ENCODE measurements at regions not wholly inside any gene's neighbourhood (a gene's known extent, or its start where the extent isn't known, plus 50 kb on each side); places are given as distances from the start of the nearest gene placed in this dataset.

DNA sequence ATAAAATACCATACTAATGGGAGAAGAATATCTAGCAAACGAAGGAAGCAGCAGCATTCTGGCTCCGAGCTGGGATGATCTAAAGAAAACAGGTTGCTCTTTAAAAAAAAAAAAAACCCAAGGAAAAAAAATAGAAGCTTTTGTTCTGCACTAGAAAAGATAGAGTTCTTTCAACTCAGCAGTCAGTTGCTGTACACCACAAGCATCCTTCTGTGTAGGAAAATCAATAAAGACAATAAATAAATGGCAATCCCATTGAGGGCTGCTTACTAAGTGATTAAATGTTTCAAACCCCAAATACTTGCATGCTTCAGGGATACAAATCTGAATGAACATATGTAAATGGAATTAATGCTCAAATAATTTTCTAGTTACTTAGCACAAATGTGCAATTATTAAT, 207.1 kb downstream of the TEX36 start:
- DNase-seq (ENCODE audit: low spot score): no peak
- TF ChIP-seq, protein P1, sequence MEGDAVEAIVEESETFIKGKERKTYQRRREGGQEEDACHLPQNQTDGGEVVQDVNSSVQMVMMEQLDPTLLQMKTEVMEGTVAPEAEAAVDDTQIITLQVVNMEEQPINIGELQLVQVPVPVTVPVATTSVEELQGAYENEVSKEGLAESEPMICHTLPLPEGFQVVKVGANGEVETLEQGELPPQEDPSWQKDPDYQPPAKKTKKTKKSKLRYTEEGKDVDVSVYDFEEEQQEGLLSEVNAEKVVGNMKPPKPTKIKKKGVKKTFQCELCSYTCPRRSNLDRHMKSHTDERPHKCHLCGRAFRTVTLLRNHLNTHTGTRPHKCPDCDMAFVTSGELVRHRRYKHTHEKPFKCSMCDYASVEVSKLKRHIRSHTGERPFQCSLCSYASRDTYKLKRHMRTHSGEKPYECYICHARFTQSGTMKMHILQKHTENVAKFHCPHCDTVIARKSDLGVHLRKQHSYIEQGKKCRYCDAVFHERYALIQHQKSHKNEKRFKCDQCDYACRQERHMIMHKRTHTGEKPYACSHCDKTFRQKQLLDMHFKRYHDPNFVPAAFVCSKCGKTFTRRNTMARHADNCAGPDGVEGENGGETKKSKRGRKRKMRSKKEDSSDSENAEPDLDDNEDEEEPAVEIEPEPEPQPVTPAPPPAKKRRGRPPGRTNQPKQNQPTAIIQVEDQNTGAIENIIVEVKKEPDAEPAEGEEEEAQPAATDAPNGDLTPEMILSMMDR (IDR thresholded peaks at IDR 0.05; ENCODE audit: extremely low read depth, missing control alignments): no peak

DNA sequence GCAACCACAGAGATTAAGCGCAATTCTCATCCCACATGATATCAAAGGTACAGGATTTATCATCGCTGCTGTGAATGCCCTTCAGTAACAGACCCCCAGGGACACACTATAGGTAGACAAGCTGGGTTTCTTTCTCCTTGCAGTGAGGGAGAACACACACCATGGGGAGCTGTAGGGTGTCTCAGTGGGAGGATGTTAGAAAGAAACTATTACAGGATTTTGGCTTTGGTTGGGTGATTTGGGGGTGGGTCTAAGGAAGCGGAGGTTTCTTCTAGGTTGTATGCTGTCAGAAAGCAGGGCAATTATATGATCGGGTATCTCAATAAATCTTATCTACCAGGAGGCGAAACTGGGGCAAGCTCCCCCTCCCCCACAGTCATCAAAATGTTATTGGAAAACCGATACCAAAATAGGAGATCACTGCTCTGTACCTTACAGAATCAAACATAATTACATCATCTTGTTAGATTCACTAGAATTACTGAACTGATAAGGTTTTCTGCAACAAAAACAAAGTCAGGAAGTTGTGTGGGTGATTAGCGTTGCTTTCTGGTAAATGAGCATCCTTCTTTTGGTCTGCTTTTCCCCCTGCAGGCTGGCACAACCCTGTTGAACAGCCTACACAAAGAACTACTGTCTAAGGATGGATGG, 209.7 kb downstream of the TEX36 start:
- no peak for DNase-seq (ENCODE audit: low spot score)
- TF ChIP-seq, protein P1 (IDR thresholded peaks at IDR 0.05; ENCODE audit: extremely low read depth, missing control alignments): no peak

DNA sequence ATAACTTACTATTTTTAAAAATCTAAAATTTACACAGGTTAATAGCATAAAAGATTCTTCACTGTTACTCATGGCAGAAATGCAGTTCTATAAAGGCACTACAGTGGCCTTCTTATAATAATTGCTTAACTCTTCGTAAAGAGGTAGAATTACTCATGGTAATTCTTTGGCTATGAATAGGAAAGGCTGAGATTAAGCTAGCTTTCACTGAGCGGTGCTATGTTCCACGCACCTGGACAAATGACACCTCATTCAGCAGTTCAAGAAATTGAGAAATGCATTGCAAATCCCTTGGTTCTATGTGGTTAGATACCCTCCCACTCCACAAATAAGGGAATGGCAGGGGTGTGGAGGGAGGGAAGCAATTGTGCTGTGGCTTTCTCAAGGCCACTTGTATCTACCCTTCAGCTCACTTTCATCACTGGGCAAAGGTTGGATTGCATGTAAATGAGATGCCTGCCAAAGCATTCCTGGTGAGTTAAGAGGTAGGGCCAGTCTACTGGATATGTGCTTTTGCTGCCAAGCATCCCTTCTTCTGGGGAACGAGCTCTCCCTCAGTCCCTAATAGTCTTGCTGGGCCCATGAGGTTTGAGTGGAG, 210.9 kb downstream of the TEX36 start:
- no peak for DNase-seq (ENCODE audit: low spot score)
- TF ChIP-seq, protein P1 (IDR thresholded peaks at IDR 0.05; ENCODE audit: extremely low read depth, missing control alignments): no peak

DNA sequence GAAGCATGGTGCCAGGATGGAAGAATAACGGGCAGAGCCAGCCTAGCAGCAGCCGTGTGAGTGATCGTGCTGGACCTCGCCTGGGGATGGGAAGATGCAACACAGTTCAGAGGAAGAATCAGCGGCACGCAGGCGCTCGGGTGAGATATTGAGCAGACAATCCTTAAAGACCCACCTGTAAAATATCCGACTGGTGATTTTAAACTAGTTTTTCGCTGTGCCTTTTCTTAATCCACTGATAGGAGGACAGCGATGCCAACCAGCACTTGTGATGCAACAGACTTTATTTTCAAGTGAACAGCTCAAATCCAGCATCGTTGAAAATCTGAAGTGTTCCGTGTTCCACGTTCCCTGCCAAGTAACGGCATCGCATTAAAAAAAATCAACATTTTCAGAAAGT, 214.7 kb downstream of the TEX36 start:
- no peak for DNase-seq (ENCODE audit: low spot score)
- TF ChIP-seq, protein P1 (IDR thresholded peaks at IDR 0.05; ENCODE audit: extremely low read depth, missing control alignments): no peak

DNA sequence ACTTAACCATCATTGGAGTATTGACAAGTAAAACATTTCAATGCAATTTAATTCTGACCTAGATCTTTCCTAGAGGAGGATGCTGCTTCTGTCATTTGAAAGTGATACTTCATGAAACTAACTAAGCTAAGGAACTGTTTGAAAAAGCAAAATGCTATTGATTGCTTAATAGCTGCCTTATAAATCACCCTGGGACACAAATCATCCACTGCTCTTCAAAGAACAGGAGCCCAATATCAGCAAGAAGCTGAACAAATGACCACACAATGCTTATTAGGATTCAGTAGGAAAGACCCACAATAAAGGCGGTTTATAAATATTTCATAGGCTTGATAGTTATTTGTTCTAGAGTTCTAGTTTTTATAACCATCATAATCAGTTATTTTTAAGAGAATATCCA, 216.3 kb downstream of the TEX36 start:
- no peak for DNase-seq (ENCODE audit: low spot score)
- TF ChIP-seq, protein P1 (IDR thresholded peaks at IDR 0.05; ENCODE audit: extremely low read depth, missing control alignments): no peak

DNA sequence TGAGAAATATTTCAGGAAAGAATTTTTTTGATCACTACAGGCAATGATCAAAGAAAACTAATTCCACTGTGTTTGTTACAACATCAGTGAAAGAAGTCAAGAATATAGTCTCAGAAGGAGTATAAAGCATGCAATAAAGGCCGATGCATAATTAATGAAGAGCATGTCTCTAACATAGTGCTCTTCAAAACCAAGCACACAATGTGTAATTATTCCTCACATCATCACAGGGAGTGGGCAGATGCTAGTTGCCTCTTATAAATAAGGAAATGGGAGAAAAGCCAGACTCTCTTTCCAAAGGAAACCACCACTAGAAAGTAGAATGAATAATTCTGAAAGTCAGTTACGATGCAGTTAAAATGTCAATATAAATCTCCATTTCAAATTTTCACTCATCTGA, 220.1 kb downstream of the TEX36 start:
- TF ChIP-seq, protein P1 (IDR thresholded peaks at IDR 0.05; ENCODE audit: extremely low read depth, missing control alignments): no peak
- DNase-seq (ENCODE audit: low spot score): no peak

DNA sequence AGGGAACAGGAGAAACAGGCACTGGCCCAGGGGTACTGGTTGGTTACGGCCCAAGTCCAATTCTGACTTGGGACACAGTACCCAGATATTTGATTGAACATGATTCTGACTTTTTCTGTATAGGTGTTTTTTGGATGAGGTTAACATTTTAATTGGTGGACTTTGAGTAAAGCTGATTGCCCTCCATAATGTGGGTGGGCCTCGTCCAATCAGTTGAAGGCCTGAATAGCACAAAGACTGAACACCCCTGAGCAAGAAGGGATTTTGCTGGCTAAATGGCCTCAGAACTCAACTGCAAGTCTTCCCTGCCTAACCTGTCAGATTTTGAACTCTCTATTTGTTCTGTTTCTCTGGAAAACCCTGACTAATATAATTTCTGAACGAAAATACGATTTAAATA, 222.6 kb downstream of the TEX36 start:
- TF ChIP-seq, protein P1 (IDR thresholded peaks at IDR 0.05; ENCODE audit: extremely low read depth, missing control alignments): no peak
- no peak for DNase-seq (ENCODE audit: low spot score)

Measured in GM20000 (cell line).